SK-N-SH treated with all-trans-retinoic acid at 6 μM for 48 hours (cell line): ENCODE measurements at regions not wholly inside any gene's neighbourhood (a gene's known extent, or its start where the extent isn't known, plus 50 kb on each side); places are given as distances from the start of the nearest gene placed in this dataset.

Experiments
- ATAC-seq: fragments of 200-7000 bp; cut with Tn5 transposase; 3 replicates; pipeline ENCODE4 v1.9.1; 2020; ENCODE audit warnings: mild to moderate bottlenecking, moderate library complexity
- ARNTL ChIP-seq: fragments of 450-650 bp; formaldehyde crosslinking; IDR thresholded peaks from 2 replicates; pipeline ENCODE4 v1.5.0; 2020; ENCODE audit warnings: low read depth, mild to moderate bottlenecking, moderate library complexity, borderline replicate concordance
- BACH2 ChIP-seq: fragments of 250-450 bp; sonication (Bioruptor Pico); IDR thresholded peaks from 2 replicates; pipeline ENCODE4 v1.9.0; 2021; ENCODE audit warnings: mild to moderate bottlenecking, borderline replicate concordance
- CREB5 ChIP-seq: fragments of 250-450 bp; sonication (Bioruptor Pico); IDR thresholded peaks from 2 replicates; pipeline ENCODE4 v1.5.1; 2020; ENCODE audit warnings: low read depth, mild to moderate bottlenecking, moderate library complexity
- CSDC2 ChIP-seq: fragments of 250-450 bp; sonication (Bioruptor Pico); IDR thresholded peaks from 2 replicates; pipeline ENCODE4 v1.5.0; 2020; ENCODE audit warnings: mild to moderate bottlenecking, moderate library complexity
- CSRNP3 ChIP-seq: fragments of 250-450 bp; sonication (Bioruptor Pico); IDR thresholded peaks from 2 replicates; pipeline ENCODE4 v1.5.1; 2021; ENCODE audit warnings: mild to moderate bottlenecking, moderate library complexity
- ESRRG ChIP-seq: fragments of 250-450 bp; sonication (Bioruptor Pico); IDR thresholded peaks from 2 replicates; pipeline ENCODE4 v1.6.1; 2021; ENCODE audit warnings: mild to moderate bottlenecking
- GLIS3 ChIP-seq: fragments of 250-450 bp; sonication (Bioruptor Pico); IDR thresholded peaks from 2 replicates; pipeline ENCODE4 v1.5.0; 2020; ENCODE audit warnings: mild to moderate bottlenecking, moderate library complexity
- ISL1 ChIP-seq: fragments of 250-450 bp; sonication (Bioruptor Pico); IDR thresholded peaks from 2 replicates; pipeline ENCODE4 v2.1.2; 2022; ENCODE audit warnings: mild to moderate bottlenecking, moderate library complexity
- OSR1 ChIP-seq: fragments of 250-450 bp; sonication (Bioruptor Pico); IDR thresholded peaks from 2 replicates; pipeline ENCODE4 v1.8.0; 2022; ENCODE audit warnings: moderate library complexity, mild to moderate bottlenecking, inconsistent platforms
- PATZ1 ChIP-seq: fragments of 250-450 bp; sonication (Bioruptor Pico); IDR thresholded peaks from 2 replicates; pipeline ENCODE4 v1.8.0; 2020; ENCODE audit warnings: mild to moderate bottlenecking, moderate library complexity, borderline replicate concordance
- POU6F1 ChIP-seq: fragments of 250-450 bp; sonication (Bioruptor Pico); IDR thresholded peaks from 2 replicates; pipeline ENCODE4 v1.8.0; 2021; ENCODE audit warnings: low read depth, mild to moderate bottlenecking, moderate library complexity, borderline replicate concordance
- PPARA ChIP-seq: fragments of 250-450 bp; sonication (Bioruptor Pico); IDR thresholded peaks from 2 replicates; pipeline ENCODE4 v1.5.0; 2020; ENCODE audit warnings: mild to moderate bottlenecking, borderline replicate concordance
- RARB ChIP-seq: fragments of 250-450 bp; sonication (Bioruptor Pico); IDR thresholded peaks from 2 replicates; pipeline ENCODE4 v1.8.0; 2021; ENCODE audit warnings: mild to moderate bottlenecking, moderate library complexity
- SNAI2 ChIP-seq: fragments of 250-450 bp; sonication (Bioruptor Pico); IDR thresholded peaks from 2 replicates; pipeline ENCODE4 v1.5.0; 2020; ENCODE audit warnings: mild to moderate bottlenecking, moderate library complexity
- TCF4 ChIP-seq: fragments of 250-450 bp; sonication (Bioruptor Pico); IDR thresholded peaks from 2 replicates; pipeline ENCODE4 v1.8.0; 2021; ENCODE audit warnings: mild to moderate bottlenecking, moderate library complexity, borderline replicate concordance
- TOX ChIP-seq: fragments of 250-450 bp; sonication (Bioruptor Pico); IDR thresholded peaks from 2 replicates; pipeline ENCODE4 v1.8.0; 2021; ENCODE audit warnings: mild to moderate bottlenecking, moderate library complexity, borderline replicate concordance
- TSHZ2 ChIP-seq: fragments of 250-450 bp; sonication (Bioruptor Pico); IDR thresholded peaks from 2 replicates; pipeline ENCODE4 v1.5.0; 2020; ENCODE audit warnings: mild to moderate bottlenecking, moderate library complexity
- ZC3H10 ChIP-seq: fragments of 250-450 bp; sonication (Bioruptor Pico); IDR thresholded peaks from 2 replicates; pipeline ENCODE4 v1.5.1; 2021; ENCODE audit warnings: mild to moderate bottlenecking, moderate library complexity
- ZFP3 ChIP-seq: fragments of 250-450 bp; sonication (Bioruptor Pico); IDR thresholded peaks from 2 replicates; pipeline ENCODE4 v1.5.0; 2020; ENCODE audit warnings: mild to moderate bottlenecking, moderate library complexity
- ZFP30 ChIP-seq: fragments of 450-650 bp; formaldehyde crosslinking; IDR thresholded peaks from 2 replicates; pipeline ENCODE4 v1.5.0; 2022; ENCODE audit warnings: mild to moderate bottlenecking, moderate library complexity
- ZNF565 ChIP-seq: fragments of 450-650 bp; formaldehyde crosslinking; conservative IDR thresholded peaks from 2 replicates; pipeline ENCODE4 v1.5.0; 2020; ENCODE audit warnings: low read depth, mild to moderate bottlenecking, moderate library complexity
- ZNF70 ChIP-seq: fragments of 450-650 bp; formaldehyde crosslinking; IDR thresholded peaks from 2 replicates; pipeline ENCODE4 v1.5.0; 2020; ENCODE audit warnings: mild to moderate bottlenecking, moderate library complexity

- no peak for ATAC-seq
- TF ChIP-seq SNAI2 (CRISPR knock-in tag) (no peak), GLIS3 (no peak), TSHZ2 (CRISPR knock-in tag) (no peak), BACH2 (CRISPR knock-in tag) (no peak), ZFP3 (no peak), CSDC2 (CRISPR knock-in tag) (no peak), ZC3H10 (CRISPR knock-in tag) (no peak), ARNTL (CRISPR knock-in tag) (no peak), ZFP30 (CRISPR knock-in tag) (no peak), ZNF70 (CRISPR knock-in tag) (no peak), PPARA (CRISPR knock-in tag) (no peak), CSRNP3 (CRISPR knock-in tag) (no peak), ZNF565 (no peak), ISL1 (CRISPR knock-in tag) (no peak), TOX (CRISPR knock-in tag) (no peak), RARB (CRISPR knock-in tag) (no peak), PATZ1 (CRISPR knock-in tag) (no peak), OSR1 (CRISPR knock-in tag) (no peak), TCF4 (CRISPR knock-in tag) (no peak), ESRRG (CRISPR knock-in tag) (no peak)
These were observed 126.0 kb upstream of the VRK1 start for GRCh38 chr14:96671218-96671617.

GRCh38 chr14:96673706-96674105 lies 123.5 kb upstream of the VRK1 start:
- ATAC-seq: no peak
- TF ChIP-seq BACH2 (CRISPR knock-in tag) (no peak), TOX (CRISPR knock-in tag) (no peak), RARB (CRISPR knock-in tag) (no peak), TCF4 (CRISPR knock-in tag) (no peak), PPARA (CRISPR knock-in tag) (no peak)

- TF ChIP-seq ZC3H10 (CRISPR knock-in tag) (no peak), BACH2 (CRISPR knock-in tag) (no peak), CREB5 (CRISPR knock-in tag) (no peak), PATZ1 (CRISPR knock-in tag) (no peak), TOX (CRISPR knock-in tag) (no peak), POU6F1 (CRISPR knock-in tag) (no peak)
- no peak for ATAC-seq
These were observed 123.1 kb upstream of the VRK1 start for GRCh38 chr14:96674121-96674520.
